Right lobe of liver (tissue), 6 donors: ENCODE measurements at regions not wholly inside any gene's neighbourhood (a gene's known extent, or its start where the extent isn't known, plus 50 kb on each side); places are given as distances from the start of the nearest gene placed in this dataset.

Experiments
- ATAC-seq, 4 donors: fragments of 200-7000 bp; cut with Tn5 transposase; one replicate each; pipeline ENCODE4 v1.9.1; 2020; ENCODE audit warnings: mild to moderate bottlenecking in 4 of 4, moderate library complexity in 4 of 4
- DNase-seq, 3 donors: peaks; one replicate each; pipeline ENCODE4 v3.0.0-alpha.2; 2020
- H3K27ac ChIP-seq, 3 donors: fragments of 200-600 bp; one replicate each; pipeline ENCODE4 v1.8.0; 2022
- H3K27me3 ChIP-seq, 2 donors: fragments of 200-600 bp; one replicate each; pipeline ENCODE4 v1.8.0; 2022
- H3K36me3 ChIP-seq, 4 donors: fragments of 200-600 bp; sonication (generic) in 1 of 4; one replicate each; pipeline versions ENCODE4 v1.5.1 to v1.8.0; 2017 to 2022; ENCODE audit warnings: control low read depth in 1 of 4
- H3K4me1 ChIP-seq, 4 donors: fragments of 200-600 bp; sonication (generic) in 1 of 4; one replicate each; pipeline versions ENCODE4 v1.5.1 to v1.8.0; 2017 to 2022; ENCODE audit warnings: control low read depth in 1 of 4
- H3K4me3 ChIP-seq, 3 donors: fragments of 200-600 bp; one replicate each; pipeline ENCODE4 v1.8.0; 2022
- H3K9me3 ChIP-seq, 4 donors: fragments of 200-600 bp; sonication (generic) in 1 of 4; one replicate each; pipeline versions ENCODE4 v1.5.1 to v1.8.0; 2017 to 2022; ENCODE audit warnings: control low read depth in 1 of 4
- POLR2A ChIP-seq: fragments of 450-650 bp; IDR thresholded peaks from one replicate; pipeline ENCODE4 v1.6.1; 2017; ENCODE audit warnings: antibody characterized with exemption, mild to moderate bottlenecking
- WGBS: methylation state at CpG from one replicate; pipeline ENCODE4 v1.1.6; 2018; ENCODE audit warnings: low coverage, low lambda C conversion rate; ENCODE audit not compliant: insufficient coverage; ENCODE audit errors: missing lambda C conversion rate; 5-methylcytosine and 5-hydroxymethylcytosine counted together
- intact Hi-C, 2 donors: fragments of 100-400 bp; cut with DNase I; formaldehyde crosslinking; loops; one replicate each; pipeline versions ENCODE4 v1.11.2 to v1.14.1; 2022
- TF ChIP-seq, protein P1 (sequence below), 4 donors: fragments of 200-600 bp in 3 of 4; fragments of 450-650 bp in 1 of 4; IDR thresholded peaks; one replicate each; pipeline versions ENCODE4 v1.5.1 to v1.8.0; 2016 to 2022; ENCODE audit warnings: antibody characterized with exemption in 4 of 4, mild to moderate bottlenecking in 2 of 4
- donor health status: DM: no; HTN: yes; CAD: no.
- donor health status: DM: no; HTN: no; CAD: no.
- donor health status: DM: no; HTN: no; CAD: no.
- donor health status: DM: no; HTN: yes; CAD: no.
- donor health status: DM: no; HTN: yes; CAD: no.

DNA sequence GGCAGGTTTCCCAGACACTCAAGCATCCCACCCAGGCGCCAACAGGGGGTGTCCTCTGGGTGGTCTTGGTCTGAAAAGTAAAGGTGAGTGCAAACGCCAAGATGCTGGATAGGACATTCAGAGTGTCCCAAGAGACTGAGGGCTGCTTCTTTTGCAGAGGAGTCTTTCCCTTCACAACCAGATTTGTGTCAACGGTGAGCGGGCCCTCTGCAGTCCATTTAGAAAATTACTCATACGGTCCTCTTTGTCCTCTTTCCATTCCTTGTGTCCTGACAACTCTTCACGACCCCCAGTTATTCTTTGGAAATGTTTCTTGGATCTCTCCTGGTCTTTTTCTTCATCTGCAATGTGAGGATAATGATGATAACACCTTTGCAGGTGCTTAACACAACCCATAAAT, 257.8 kb downstream of the CDC5L start:
- DNase-seq (no peak), ATAC-seq (no peak)
- no peaks in the 10 kb centered on the region for H3K4me1 ChIP-seq
- no peaks in the 10 kb centered on the region for H3K36me3 ChIP-seq
- no peak overlapping the region for H3K4me3 ChIP-seq
- no peaks in the 10 kb centered on the region for H3K9me3 ChIP-seq
- no peak overlapping the region for H3K27ac ChIP-seq
- TF ChIP-seq POLR2A, result no peak
- TF ChIP-seq, protein P1, sequence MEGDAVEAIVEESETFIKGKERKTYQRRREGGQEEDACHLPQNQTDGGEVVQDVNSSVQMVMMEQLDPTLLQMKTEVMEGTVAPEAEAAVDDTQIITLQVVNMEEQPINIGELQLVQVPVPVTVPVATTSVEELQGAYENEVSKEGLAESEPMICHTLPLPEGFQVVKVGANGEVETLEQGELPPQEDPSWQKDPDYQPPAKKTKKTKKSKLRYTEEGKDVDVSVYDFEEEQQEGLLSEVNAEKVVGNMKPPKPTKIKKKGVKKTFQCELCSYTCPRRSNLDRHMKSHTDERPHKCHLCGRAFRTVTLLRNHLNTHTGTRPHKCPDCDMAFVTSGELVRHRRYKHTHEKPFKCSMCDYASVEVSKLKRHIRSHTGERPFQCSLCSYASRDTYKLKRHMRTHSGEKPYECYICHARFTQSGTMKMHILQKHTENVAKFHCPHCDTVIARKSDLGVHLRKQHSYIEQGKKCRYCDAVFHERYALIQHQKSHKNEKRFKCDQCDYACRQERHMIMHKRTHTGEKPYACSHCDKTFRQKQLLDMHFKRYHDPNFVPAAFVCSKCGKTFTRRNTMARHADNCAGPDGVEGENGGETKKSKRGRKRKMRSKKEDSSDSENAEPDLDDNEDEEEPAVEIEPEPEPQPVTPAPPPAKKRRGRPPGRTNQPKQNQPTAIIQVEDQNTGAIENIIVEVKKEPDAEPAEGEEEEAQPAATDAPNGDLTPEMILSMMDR (IDR thresholded peaks at IDR 0.05), result no peak
- intact Hi-C loops, result no loop called here
- 13% methylated on average over 2 of the region's 6 CpGs for WGBS
- no peaks in the 10 kb centered on the region for H3K27me3 ChIP-seq

DNA sequence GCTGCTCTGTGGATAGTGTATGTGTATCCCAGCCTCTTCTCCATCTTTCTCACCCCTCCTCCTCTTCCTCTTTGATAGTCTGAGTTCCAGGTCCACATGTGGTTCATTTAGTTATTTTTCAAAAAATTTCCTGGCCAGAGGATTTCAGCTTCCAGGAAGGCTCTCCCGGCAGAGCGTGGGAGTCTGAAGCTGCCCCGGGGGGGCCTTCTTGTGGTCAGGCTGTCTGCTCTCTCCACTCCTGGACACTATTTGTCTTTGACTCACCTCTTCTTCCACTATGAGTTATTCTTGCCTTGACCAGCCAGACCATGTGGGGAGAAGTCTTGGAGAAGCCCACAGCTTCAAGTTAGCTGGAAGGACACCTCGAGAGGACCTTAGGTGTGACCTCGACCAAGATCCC, 258.8 kb downstream of the CDC5L start:
- intact Hi-C loops, result no loop called here
- Histone ChIP-seq H3K4me1 (no peaks in the 10 kb centered on the region), H3K27me3 (no peaks in the 10 kb centered on the region), H3K36me3 (no peaks in the 10 kb centered on the region), H3K4me3 (no peak overlapping the region), H3K27ac (no peak overlapping the region), H3K9me3 (no peaks in the 10 kb centered on the region)
- ATAC-seq (no peak), DNase-seq (no peak)
- 52% methylated on average over 3 of the region's 5 CpGs for WGBS
- no peak for TF ChIP-seq POLR2A
- TF ChIP-seq, protein P1 (IDR thresholded peaks at IDR 0.05), result no peak

DNA sequence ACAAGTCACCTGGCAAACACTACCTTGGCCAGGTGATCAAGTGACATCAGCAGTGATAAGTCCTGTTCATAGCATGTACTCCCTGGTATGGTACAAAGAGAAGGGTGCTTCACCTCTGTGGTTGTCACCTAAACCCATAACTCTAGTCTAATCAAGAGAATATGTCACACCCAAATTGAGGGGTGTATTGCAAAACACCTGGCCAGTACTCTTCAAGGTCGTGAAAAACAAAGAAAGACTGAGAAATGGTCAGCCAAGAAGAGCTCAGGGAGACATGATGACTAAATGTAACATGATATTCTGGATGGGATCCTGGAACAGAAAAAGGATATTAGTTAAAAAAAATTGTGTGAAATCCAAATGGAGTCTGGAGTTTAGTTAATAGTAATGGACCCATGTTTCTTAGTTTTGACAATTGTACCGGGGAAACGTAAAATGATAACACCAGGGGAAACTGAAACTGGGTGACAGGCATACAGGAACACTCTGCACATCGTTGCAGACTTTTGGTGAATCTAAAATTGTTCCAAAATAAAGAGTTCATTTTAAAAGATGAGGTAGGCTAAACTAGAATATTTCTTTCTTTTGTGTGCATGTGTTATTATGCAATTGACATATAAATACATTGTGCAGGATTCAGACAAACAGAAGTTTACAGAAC, 262.0 kb downstream of the CDC5L start:
- no peak overlapping the region for H3K27ac ChIP-seq
- H3K9me3 ChIP-seq, result no peaks in the 10 kb centered on the region
- no peaks in the 10 kb centered on the region for H3K27me3 ChIP-seq
- no peak for ATAC-seq
- 42% methylated on average over 4 of the region's 4 CpGs for WGBS
- no peak for DNase-seq
- intact Hi-C loops, result loop anchor here (10.0 kb wide), 2 partner anchors 1065 to 1075 kb away; no protein-coding TSS in a partner anchor
- no peak overlapping the region for H3K4me3 ChIP-seq
- no peaks in the 10 kb centered on the region for H3K4me1 ChIP-seq
- no peak for TF ChIP-seq POLR2A
- TF ChIP-seq, protein P1 (IDR thresholded peaks at IDR 0.05), result no peak
- H3K36me3 ChIP-seq, result no peaks in the 10 kb centered on the region

DNA sequence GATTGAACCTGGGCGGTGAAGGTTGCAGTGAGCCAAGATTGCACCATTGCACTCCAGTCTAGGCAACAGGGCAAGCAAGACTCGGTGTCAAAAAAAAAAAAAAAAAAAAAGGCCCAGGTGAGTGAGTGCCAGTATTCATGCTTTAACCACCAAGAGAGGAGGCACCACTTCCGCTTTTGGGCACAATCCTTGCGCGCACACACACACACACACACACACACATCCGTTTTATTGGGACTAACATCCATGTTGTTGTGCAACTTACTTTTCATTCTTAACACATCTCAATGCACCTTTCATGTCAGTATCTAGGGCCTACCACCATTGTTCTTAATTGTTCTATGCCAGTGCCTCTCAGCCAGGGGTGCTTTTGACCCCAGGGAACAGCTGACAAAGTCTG, 263.0 kb downstream of the CDC5L start:
- no peaks in the 10 kb centered on the region for H3K9me3 ChIP-seq
- H3K36me3 ChIP-seq, result no peaks in the 10 kb centered on the region
- DNase-seq, result no peak
- no peak overlapping the region for H3K4me3 ChIP-seq
- no peak overlapping the region for H3K27ac ChIP-seq
- H3K27me3 ChIP-seq, result no peaks in the 10 kb centered on the region
- H3K4me1 ChIP-seq, result no peaks in the 10 kb centered on the region
- intact Hi-C loops, result loop anchor here (10.0 kb wide), 2 partner anchors 1064 to 1074 kb away; no protein-coding TSS in a partner anchor
- ATAC-seq, result no peak
- 68% methylated on average over 6 of the region's 6 CpGs for WGBS
- TF ChIP-seq, protein P1 (IDR thresholded peaks at IDR 0.05), result no peak
- no peak for TF ChIP-seq POLR2A
